ENCODE measurements at regions not wholly inside any gene's neighbourhood (a gene's known extent, or its start where the extent isn't known, plus 50 kb on each side); places are given as distances from the start of the nearest gene placed in this dataset.

GRCh38 chr4:177100307-177100706 is 209.4 kb upstream of the NEIL3 start:
- in situ Hi-C loops (cut with HindIII; ENCODE audit: low sequenced_read_pairs): no loop called here

DNA sequence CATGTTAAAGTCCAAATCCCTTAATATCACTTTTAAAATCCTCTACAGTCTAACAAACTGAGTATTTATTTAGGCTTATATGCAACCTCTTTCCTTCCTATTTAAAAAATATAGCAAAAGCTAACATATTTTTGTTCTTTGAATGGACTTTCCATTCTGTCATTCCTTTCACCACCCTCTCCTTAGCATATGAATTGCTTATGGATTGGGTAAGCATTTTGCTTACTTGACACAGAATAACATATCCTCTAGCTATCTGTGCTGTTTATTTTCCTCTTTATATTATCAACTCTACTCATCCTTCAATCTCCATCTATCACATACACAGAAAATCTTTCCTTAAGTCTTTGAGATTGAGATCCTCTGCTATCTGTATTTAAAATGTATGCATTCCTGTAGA is 206.1 kb upstream of the NEIL3 start:
- in situ Hi-C loops (cut with HindIII; ENCODE audit: low sequenced_read_pairs): no loop called here

GRCh38 chr4:177105536-177105935 is 204.1 kb upstream of the NEIL3 start:
- in situ Hi-C loops (cut with HindIII; ENCODE audit: low sequenced_read_pairs): no loop called here

GRCh38 chr4:177107288-177107921 is 202.3 kb upstream of the NEIL3 start:
- in situ Hi-C loops (cut with HindIII; ENCODE audit: low sequenced_read_pairs): no loop called here

DNA sequence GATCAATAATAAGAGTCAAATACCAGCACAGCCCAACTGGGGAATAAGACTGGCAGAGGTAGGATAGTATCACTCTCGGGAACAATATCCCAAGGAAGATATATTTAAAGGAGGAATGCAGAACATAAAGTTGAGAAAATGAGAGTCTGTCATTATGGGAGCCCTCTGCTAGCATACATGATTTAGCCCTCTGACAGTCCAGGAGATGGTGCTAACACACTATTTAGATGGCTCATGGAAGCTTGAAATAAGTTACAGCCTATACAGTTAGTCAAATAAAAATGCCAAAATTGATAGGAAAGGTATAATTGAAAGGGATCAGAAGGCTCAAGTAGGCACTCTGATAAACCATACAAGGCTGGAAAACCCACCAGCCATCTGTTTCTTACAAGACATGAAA is 201.0 kb upstream of the NEIL3 start:
- in situ Hi-C loops (cut with HindIII; ENCODE audit: low sequenced_read_pairs): no loop called here

- in situ Hi-C loops (cut with HindIII; ENCODE audit: low sequenced_read_pairs): no loop called here
These were observed 199.9 kb upstream of the NEIL3 start for GRCh38 chr4:177109769-177110168.

- in situ Hi-C loops (cut with HindIII; ENCODE audit: low sequenced_read_pairs): no loop called here
These were observed 193.5 kb upstream of the NEIL3 start for GRCh38 chr4:177116161-177116560.

DNA sequence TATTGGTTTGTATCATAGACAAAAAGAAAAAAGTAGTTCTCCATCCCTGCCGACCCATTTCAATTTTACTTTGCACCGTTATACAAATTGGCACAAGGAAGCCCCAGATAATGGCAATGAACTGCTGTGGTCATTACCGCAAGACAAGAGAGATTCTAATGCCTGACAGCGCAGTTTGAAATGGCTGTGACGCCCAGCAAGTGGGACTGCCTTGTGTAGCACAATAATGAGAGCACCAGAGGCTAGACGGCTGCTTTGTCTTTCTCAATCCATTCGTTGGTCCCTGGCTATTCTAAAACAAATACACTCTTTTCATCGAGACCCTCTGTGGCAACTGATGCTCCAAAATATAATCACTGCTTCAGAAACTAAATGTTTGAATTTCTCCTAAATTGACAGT is 192.4 kb upstream of the NEIL3 start:
- in situ Hi-C loops (cut with HindIII; ENCODE audit: low sequenced_read_pairs): no loop called here

- in situ Hi-C loops (cut with HindIII; ENCODE audit: low sequenced_read_pairs): no loop called here
These were observed 191.1 kb upstream of the NEIL3 start for GRCh38 chr4:177118596-177118995.

GRCh38 chr4:177119021-177119471 is 190.6 kb upstream of the NEIL3 start:
- in situ Hi-C loops (cut with HindIII; ENCODE audit: low sequenced_read_pairs): no loop called here

GRCh38 chr4:177119691-177120090 is 190.0 kb upstream of the NEIL3 start:
- in situ Hi-C loops (cut with HindIII; ENCODE audit: low sequenced_read_pairs): no loop called here

- in situ Hi-C loops (cut with HindIII; ENCODE audit: low sequenced_read_pairs): no loop called here
These were observed 185.9 kb upstream of the NEIL3 start for GRCh38 chr4:177123811-177124210.

DNA sequence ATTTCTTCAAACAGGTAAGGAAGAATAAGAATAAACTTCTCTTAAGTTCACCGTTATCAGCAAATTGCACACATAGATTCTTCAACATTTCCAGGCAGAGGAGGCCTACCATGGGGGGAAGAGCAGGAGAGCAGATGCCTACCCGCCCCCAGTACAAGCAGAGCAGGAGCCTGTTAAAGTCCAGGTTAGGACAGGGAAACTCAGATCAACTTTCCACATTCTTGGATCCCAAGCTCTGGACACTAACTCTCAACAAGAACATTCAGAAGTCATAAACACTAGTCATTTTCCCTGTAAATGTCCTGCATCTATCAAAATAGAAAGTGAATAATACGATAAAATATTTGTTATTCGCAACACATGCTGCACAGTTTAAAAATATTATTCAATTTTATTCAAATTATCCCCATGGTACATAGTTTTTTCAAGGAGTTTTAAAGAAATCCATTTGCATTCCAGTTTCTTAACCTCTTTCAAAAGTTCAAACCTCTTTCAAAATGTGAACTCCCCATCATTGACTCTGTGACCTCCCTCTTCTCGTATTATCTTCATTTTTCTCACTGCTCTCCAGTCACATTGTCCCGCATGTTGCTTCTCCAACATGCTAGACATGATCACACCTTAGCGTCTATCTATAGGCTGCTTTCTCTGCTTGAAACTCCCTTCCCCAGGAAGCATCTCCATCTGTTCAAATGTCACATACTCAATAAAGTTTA is 185.2 kb upstream of the NEIL3 start:
- in situ Hi-C loops (cut with HindIII; ENCODE audit: low sequenced_read_pairs): no loop called here

DNA sequence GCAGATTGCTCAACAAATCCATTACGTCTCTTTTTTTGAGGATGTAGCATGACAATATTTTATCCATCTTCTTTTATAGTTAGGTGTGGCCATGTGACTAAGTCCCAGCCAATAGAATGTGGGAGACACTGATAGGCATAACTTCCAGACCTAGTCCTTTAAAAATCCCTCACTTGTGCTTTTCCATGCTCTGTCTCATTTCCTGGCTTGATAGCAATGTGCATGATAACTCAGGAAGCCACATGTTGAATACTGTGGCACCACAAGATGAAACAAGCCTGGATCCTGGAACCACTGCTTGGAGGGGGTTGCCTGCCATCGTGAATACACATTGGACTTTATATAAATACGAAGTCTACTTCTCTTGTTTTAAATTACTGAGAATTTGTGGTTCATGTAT is 184.0 kb upstream of the NEIL3 start:
- in situ Hi-C loops (cut with HindIII; ENCODE audit: low sequenced_read_pairs): no loop called here

GRCh38 chr4:177127658-177128057 is 182.0 kb upstream of the NEIL3 start:
- in situ Hi-C loops (cut with HindIII; ENCODE audit: low sequenced_read_pairs): no loop called here

DNA sequence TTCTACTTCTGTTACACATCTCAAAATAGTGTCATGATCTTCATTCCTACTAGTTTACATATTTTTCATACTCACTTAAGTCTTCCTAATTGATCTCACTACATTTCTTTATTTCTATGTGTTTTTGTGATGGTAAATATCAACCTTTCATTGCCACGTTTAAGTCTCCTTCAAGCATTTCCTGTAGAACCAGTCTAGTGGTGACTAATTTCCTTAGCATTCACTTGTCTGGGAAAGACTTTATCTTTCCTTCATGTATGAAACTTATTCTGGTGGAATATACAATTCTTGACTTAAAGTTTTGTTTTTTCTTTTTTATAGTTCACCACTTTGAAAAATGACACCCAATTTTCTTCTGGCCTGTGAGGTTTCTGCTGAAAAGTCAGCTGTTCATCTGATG is 181.4 kb upstream of the NEIL3 start:
- in situ Hi-C loops (cut with HindIII; ENCODE audit: low sequenced_read_pairs): no loop called here

DNA sequence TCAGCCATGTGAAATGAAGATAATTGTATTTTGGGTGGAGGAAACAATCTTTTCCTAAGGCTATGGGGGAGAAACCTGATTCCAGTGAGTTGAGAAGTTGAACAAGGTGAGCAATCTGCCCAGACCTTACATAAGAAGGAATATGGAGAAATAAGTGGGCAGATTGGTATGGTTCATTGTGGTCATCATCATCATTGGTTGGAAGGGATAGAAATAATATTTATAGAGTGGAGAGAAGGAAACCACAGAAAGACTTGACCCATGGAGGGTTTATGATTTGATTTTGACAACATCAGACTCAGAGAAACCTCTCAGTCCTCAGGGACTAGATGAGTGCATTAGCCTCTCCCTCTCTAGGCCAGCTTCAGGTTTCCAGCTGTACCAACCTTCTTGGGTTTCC is 177.9 kb upstream of the NEIL3 start:
- in situ Hi-C loops (cut with HindIII; ENCODE audit: low sequenced_read_pairs): no loop called here

GRCh38 chr4:177147668-177148067 is 162.0 kb upstream of the NEIL3 start:
- in situ Hi-C loops (cut with HindIII; ENCODE audit: low sequenced_read_pairs): no loop called here

GRCh38 chr4:177155454-177155853 is 154.2 kb upstream of the NEIL3 start:
- in situ Hi-C loops (cut with HindIII; ENCODE audit: low sequenced_read_pairs): no loop called here

DNA sequence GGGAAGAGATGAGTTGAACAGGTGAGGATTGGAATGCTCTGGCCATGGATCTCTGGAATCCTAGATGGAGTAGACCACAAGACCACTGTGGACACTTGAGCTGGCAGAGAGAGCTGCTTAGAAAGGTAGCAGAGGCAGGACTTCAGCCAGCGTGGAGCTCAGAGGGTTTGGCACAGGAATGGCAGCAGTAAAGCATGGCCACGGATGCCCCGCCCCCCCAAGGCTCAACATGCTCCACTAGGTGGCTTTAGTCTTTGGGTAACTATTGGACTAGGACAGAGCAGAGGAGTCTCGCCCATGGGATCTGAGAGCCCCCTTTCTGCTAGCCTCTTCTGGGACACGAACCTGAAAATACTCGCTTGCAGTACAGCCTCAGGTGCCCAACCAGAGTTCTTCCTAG is 150.1 kb upstream of the NEIL3 start:
- in situ Hi-C loops (cut with HindIII; ENCODE audit: low sequenced_read_pairs): no loop called here

DNA sequence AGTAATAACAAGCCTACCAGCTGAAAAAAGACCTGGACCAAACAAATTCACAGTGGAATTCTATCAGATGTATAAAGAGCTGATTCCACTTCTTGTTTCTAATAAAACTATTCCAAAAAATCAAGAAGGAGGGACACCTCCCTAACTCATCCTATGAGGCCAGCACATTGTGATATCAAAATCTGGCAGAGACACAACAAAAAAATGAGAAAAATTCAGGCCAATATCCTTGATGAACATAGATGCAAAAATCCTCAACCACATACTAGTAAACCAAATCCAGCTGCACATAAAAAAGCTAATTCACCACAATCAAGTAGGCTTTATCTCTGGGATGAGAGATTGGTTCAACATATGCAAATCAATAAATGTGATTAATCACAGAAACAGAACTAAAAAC is 147.9 kb upstream of the NEIL3 start:
- in situ Hi-C loops (cut with HindIII; ENCODE audit: low sequenced_read_pairs): no loop called here

GRCh38 chr4:177163532-177163931 is 146.1 kb upstream of the NEIL3 start:
- in situ Hi-C loops (cut with HindIII; ENCODE audit: low sequenced_read_pairs): no loop called here

DNA sequence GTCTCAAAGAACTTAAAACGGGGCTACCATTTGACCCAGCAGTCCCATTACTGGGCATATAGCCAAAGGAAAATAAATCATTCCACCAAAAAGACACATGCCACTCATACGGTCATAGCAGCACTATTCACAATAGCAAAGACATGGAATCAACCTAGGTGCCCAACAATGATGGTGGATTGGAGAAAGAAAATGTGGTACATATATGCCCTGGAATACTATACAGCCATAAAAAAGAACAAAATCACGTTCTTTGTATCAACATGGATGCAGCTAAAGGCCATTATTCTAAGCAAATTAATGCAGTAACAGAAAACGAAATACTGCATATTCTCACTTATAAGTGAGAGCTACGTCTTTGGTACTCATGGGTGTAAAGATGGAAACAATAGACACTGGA is 138.1 kb upstream of the NEIL3 start:
- in situ Hi-C loops (cut with HindIII; ENCODE audit: low sequenced_read_pairs): no loop called here

Measured in DLD1 (cell line).